MM.1S (cell line): ENCODE measurements at regions not wholly inside any gene's neighbourhood (a gene's known extent, or its start where the extent isn't known, plus 50 kb on each side); places are given as distances from the start of the nearest gene placed in this dataset.

ENCODE experiments used
- DNase-seq: peaks from one replicate; pipeline ENCODE4 v3.0.0-alpha.2; 2015
- H2AFZ ChIP-seq: fragments of 300-600 bp; sonication (generic); 2 replicates; pipeline ENCODE4 v1.6.0; 2016; ENCODE audit warnings: antibody characterized with exemption, low read length
- H3F3A ChIP-seq: fragments of 300-600 bp; sonication (generic); 2 replicates; pipeline ENCODE4 v1.6.1; 2016; ENCODE audit warnings: mild to moderate bottlenecking, antibody characterized with exemption, low read length, moderate library complexity, mixed read lengths; ENCODE audit not compliant: insufficient read depth
- H3K27ac ChIP-seq: fragments of 300-600 bp; sonication (generic); 2 replicates; pipeline ENCODE4 v1.5.1; 2016; ENCODE audit warnings: mild to moderate bottlenecking, low read length
- H3K27me3 ChIP-seq: fragments of 300-600 bp; sonication (generic); replicated peaks from 2 replicates; pipeline ENCODE4 v1.6.0; 2016; ENCODE audit warnings: low read length; ENCODE audit not compliant: insufficient read depth
- H3K36me3 ChIP-seq: fragments of 300-600 bp; sonication (generic); replicated peaks from 2 replicates; pipeline ENCODE4 v1.6.1; 2016; ENCODE audit warnings: mild to moderate bottlenecking, low read length, mixed read lengths; ENCODE audit not compliant: insufficient read depth
- H3K4me1 ChIP-seq: fragments of 300-600 bp; sonication (generic); 2 replicates; pipeline ENCODE4 v1.6.1; 2016; ENCODE audit warnings: low read length, mixed read lengths
- H3K4me2 ChIP-seq: fragments of 300-600 bp; sonication (generic); 2 replicates; pipeline ENCODE4 v1.6.0; 2016; ENCODE audit warnings: low read depth, low read length
- H3K4me3 ChIP-seq: fragments of 300-600 bp; sonication (generic); 2 replicates; pipeline ENCODE4 v1.5.1; 2016; ENCODE audit warnings: low read length, mixed read lengths
- H3K79me2 ChIP-seq: fragments of 300-600 bp; sonication (generic); 2 replicates; pipeline ENCODE4 v1.6.1; 2016; ENCODE audit warnings: mixed run types, low read length, mixed read lengths
- H3K9ac ChIP-seq: fragments of 300-600 bp; sonication (generic); 2 replicates; pipeline ENCODE4 v1.6.1; 2016; ENCODE audit warnings: low read length, mixed read lengths
- H3K9me2 ChIP-seq: fragments of 300-600 bp; sonication (generic); replicated peaks from 2 replicates; pipeline ENCODE4 v1.6.1; 2016; ENCODE audit warnings: mild to moderate bottlenecking, low read length, mixed read lengths; ENCODE audit not compliant: insufficient read depth
- H3K9me3 ChIP-seq: fragments of 300-600 bp; sonication (generic); replicated peaks from 2 replicates; pipeline ENCODE4 v1.6.1; 2016; ENCODE audit warnings: mild to moderate bottlenecking, low read length, mixed read lengths; ENCODE audit not compliant: insufficient read depth
- H4K20me1 ChIP-seq: fragments of 300-600 bp; sonication (generic); 2 replicates; pipeline ENCODE4 v1.6.1; 2016; ENCODE audit warnings: mild to moderate bottlenecking, low read length, moderate library complexity, mixed read lengths; ENCODE audit not compliant: insufficient read depth
- EZH2 ChIP-seq: fragments of 300-600 bp; sonication (generic); optimal IDR thresholded peaks from 2 replicates; pipeline ENCODE3; 2017; ENCODE audit warnings: low read depth, mild to moderate bottlenecking, antibody characterized with exemption, low read length, mixed read lengths
- EZH2phosphoT487 ChIP-seq: fragments of 300-600 bp; sonication (generic); IDR thresholded peaks from 2 replicates; pipeline ENCODE4 v1.6.1; 2018; ENCODE audit warnings: antibody characterized with exemption, low read length
- TF ChIP-seq, protein P1 (sequence below): fragments of 300-600 bp; sonication (generic); IDR thresholded peaks from 2 replicates; pipeline ENCODE4 v1.5.1; 2016; ENCODE audit warnings: antibody characterized with exemption, low read length, mixed read lengths

DNA sequence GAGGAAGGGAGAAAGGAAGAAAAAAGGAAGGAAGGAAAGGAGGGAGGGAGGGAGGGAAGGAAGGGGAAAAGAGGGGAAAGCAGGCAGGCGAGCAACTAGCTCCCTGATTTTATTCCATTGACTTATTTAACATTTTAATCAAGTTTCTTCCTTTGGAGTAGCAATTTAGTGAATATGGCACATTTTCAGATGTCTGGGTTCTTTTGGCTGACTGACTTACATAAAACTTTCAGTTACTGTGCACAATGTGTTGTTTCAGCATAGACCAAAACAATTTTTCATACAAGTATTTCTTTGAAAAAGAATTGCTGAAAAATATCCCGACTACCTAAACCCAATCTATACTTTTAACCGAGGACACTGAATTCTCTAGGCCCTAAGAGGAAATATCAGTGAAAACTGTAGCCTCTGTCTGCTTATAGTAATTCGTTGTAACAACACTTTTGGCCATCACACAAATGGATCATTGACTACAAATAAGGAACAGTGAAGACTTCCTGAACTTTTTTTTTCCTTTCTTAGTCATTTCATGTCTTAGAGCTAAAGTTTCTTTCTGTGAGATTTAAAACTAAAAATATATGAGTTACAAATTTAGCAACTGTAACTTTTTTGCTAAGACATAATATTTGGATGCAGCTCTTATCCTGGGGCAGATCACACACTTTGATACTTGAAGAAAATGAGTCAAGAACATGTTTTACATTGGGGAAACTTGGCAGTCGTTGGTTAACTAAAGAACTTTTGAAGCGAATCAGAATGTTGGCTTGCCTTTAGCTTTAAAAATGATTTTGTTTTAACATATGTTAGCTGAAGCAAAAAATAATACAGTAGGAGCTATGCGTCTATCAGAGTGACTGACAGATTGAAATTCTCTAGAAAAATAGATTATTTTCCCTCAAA lies 79.6 kb downstream of the SOX2 start:
- Histone ChIP-seq H3K9me2 (no peaks in the 10 kb centered on the region), H3K9me3 (no peaks in the 10 kb centered on the region), H3F3A (no peaks in the 10 kb centered on the region), H3K4me1 (no peaks in the 10 kb centered on the region), H3K9ac (no peak overlapping the region), H3K27me3 (no peaks in the 10 kb centered on the region), H3K27ac (no peak overlapping the region), H2AFZ (no peak overlapping the region), H3K79me2 (no peaks in the 10 kb centered on the region), H4K20me1 (no peaks in the 10 kb centered on the region), H3K36me3 (no peaks in the 10 kb centered on the region), H3K4me3 (no peak overlapping the region), H3K4me2 (no peak overlapping the region)
- no peak for DNase-seq
- TF ChIP-seq, protein P1, sequence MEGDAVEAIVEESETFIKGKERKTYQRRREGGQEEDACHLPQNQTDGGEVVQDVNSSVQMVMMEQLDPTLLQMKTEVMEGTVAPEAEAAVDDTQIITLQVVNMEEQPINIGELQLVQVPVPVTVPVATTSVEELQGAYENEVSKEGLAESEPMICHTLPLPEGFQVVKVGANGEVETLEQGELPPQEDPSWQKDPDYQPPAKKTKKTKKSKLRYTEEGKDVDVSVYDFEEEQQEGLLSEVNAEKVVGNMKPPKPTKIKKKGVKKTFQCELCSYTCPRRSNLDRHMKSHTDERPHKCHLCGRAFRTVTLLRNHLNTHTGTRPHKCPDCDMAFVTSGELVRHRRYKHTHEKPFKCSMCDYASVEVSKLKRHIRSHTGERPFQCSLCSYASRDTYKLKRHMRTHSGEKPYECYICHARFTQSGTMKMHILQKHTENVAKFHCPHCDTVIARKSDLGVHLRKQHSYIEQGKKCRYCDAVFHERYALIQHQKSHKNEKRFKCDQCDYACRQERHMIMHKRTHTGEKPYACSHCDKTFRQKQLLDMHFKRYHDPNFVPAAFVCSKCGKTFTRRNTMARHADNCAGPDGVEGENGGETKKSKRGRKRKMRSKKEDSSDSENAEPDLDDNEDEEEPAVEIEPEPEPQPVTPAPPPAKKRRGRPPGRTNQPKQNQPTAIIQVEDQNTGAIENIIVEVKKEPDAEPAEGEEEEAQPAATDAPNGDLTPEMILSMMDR: no peak
- TF ChIP-seq EZH2phosphoT487: no peak
- no peak for TF ChIP-seq EZH2

DNA sequence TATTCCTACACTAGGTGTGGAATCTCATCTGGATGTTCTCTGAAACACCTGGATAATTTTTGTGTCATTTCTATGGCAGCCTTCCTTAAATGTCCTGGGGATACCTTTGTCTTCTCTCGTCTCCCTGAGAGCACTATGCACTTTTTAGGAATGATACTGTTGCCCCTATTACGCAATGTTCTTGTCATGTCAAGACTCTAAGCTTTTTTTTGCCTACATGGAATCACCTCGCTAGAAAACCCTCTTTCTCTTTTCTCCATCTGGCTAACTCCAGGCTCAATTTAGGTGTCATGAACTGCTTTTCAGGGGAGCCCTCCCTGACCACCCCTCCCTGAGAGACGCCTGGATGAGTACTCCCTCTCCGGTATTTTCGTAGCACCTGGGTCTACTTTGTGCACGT lies 81.3 kb downstream of the SOX2 start:
- no peaks in the 10 kb centered on the region for H3K4me1 ChIP-seq
- H3K9me2 ChIP-seq: no peaks in the 10 kb centered on the region
- H3K27me3 ChIP-seq: no peaks in the 10 kb centered on the region
- H3K9me3 ChIP-seq: no peaks in the 10 kb centered on the region
- no peaks in the 10 kb centered on the region for H3K36me3 ChIP-seq
- H4K20me1 ChIP-seq: no peaks in the 10 kb centered on the region
- no peak for DNase-seq
- no peak overlapping the region for H2AFZ ChIP-seq
- H3K4me2 ChIP-seq: no peak overlapping the region
- H3K4me3 ChIP-seq: no peak overlapping the region
- no peak overlapping the region for H3K9ac ChIP-seq
- TF ChIP-seq EZH2 (no peak), EZH2phosphoT487 (no peak)
- TF ChIP-seq, protein P1: no peak
- H3F3A ChIP-seq: no peaks in the 10 kb centered on the region
- no peak overlapping the region for H3K27ac ChIP-seq
- H3K79me2 ChIP-seq: no peaks in the 10 kb centered on the region

DNA sequence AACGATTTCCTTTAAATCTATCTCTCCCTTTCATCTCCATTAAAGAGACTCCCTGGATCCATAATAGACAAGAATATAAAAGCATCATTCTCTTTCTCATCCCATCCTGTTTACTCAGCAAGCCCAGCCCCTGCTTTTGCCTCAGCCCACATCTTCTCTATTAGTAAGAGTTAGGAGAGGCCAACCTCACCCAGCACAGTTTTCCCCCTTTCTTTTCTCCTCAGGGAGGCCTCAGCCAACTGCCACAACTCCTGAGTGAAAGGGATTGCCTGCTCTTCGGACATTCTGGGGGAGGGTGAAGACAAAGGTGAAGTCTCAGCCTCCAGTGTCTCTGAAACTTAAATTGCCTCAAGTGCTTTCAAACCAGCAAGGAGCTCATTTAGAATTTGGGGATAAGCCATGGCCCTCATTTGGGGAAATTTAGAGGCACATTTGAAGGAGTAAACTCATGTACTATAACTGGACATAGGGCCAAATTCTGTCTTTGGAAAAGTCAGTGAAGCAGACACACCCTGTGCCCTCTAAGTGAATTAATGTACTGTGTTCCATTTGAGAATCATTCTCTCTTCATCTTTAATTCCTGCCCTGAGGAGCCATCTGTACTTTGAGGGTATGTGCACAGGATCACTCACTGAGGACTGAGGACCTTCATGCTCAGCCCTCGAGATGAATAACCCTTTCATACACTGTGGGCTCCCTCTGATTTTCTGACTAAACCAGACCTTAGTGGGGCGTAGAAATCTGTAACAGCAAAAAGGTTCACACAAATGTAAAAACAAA lies 82.5 kb downstream of the SOX2 start:
- H3K36me3 ChIP-seq: no peaks in the 10 kb centered on the region
- no peak overlapping the region for H3K9ac ChIP-seq
- H3K27ac ChIP-seq: no peak overlapping the region
- no peak for DNase-seq
- H3K4me3 ChIP-seq: no peak overlapping the region
- H4K20me1 ChIP-seq: no peaks in the 10 kb centered on the region
- H3F3A ChIP-seq: no peaks in the 10 kb centered on the region
- no peaks in the 10 kb centered on the region for H3K27me3 ChIP-seq
- H2AFZ ChIP-seq: no peak overlapping the region
- no peaks in the 10 kb centered on the region for H3K4me1 ChIP-seq
- no peaks in the 10 kb centered on the region for H3K79me2 ChIP-seq
- no peaks in the 10 kb centered on the region for H3K9me3 ChIP-seq
- TF ChIP-seq EZH2 (no peak), EZH2phosphoT487 (no peak)
- TF ChIP-seq, protein P1: no peak
- no peak overlapping the region for H3K4me2 ChIP-seq
- H3K9me2 ChIP-seq: no peaks in the 10 kb centered on the region
